Activated CD4-positive, alpha-beta T cell treated with anti-CD3 and anti-CD28 coated beads, Interleukin-2, amount 50 U/mL, for 48 hours (primary cell): ENCODE measurements at regions not wholly inside any gene's neighbourhood (a gene's known extent, or its start where the extent isn't known, plus 50 kb on each side); places are given as distances from the start of the nearest gene placed in this dataset.

Experiments used
- DNase-seq, 2 experiments: peaks; one replicate each; pipeline ENCODE4 v3.0.0-alpha.2; 2020

GRCh38 chr3:67290438-67290837 lies 292.3 kb downstream of the KBTBD8 start:
- no peak for DNase-seq

GRCh38 chr3:67291287-67292252 lies 293.5 kb downstream of the KBTBD8 start:
- peak in 1 of 2 experiments; percentile 2 for DNase-seq

GRCh38 chr3:67292356-67293121 lies 294.4 kb downstream of the KBTBD8 start:
- DNase-seq = no peak

GRCh38 chr3:67294341-67294740 lies 296.2 kb downstream of the KBTBD8 start:
- DNase-seq = no peak

GRCh38 chr3:67296039-67296892 lies 298.2 kb downstream of the KBTBD8 start:
- DNase-seq = no peak

- DNase-seq = no peak
Measured at GRCh38 chr3:67297715-67298475, 299.8 kb downstream of the KBTBD8 start.

- DNase-seq = no peak
Measured at GRCh38 chr3:67301556-67301955, 303.4 kb downstream of the KBTBD8 start.

GRCh38 chr3:67302489-67302888 lies 304.4 kb downstream of the KBTBD8 start:
- no peak for DNase-seq

- DNase-seq = no peak
Measured at GRCh38 chr3:67305160-67305559, 307.1 kb downstream of the KBTBD8 start.

- no peak for DNase-seq
Measured at GRCh38 chr3:67305922-67306321, 307.8 kb downstream of the KBTBD8 start.

GRCh38 chr3:67311440-67311839 lies 313.3 kb downstream of the KBTBD8 start:
- DNase-seq = no peak

- no peak for DNase-seq
Measured at GRCh38 chr3:67312155-67312554, 314.0 kb downstream of the KBTBD8 start.

- DNase-seq = no peak
Measured at GRCh38 chr3:67318162-67318561, 320.1 kb downstream of the KBTBD8 start.

- DNase-seq = no peak
Measured at GRCh38 chr3:67324554-67324953, 326.4 kb downstream of the KBTBD8 start.
